PC-3 (cell line): ENCODE measurements at regions not wholly inside any gene's neighbourhood (a gene's known extent, or its start where the extent isn't known, plus 50 kb on each side); places are given as distances from the start of the nearest gene placed in this dataset.

Source experiments
- ATAC-seq: fragments of 200-7000 bp; cut with Tn5 transposase; 2 replicates; pipeline ENCODE4 v1.9.1; 2020; ENCODE audit warnings: mild to moderate bottlenecking, moderate library complexity
- BruUV-seq: library from RNA; stranded (reverse); fragments of 400-500 nt; replicated peaks from 2 replicates; lab custom pipeline; 2021; lab: Mats Ljungman, UMichigan
- CTCF ChIA-PET: fragments of 300-600 bp; sonication (Branson Sonifier 250); formaldehyde crosslinking; loops from one replicate; lab custom pipeline; 2022; ENCODE audit warnings: antibody characterized with exemption; lab: Charles Lee
- POLR2A ChIA-PET: fragments of 300-600 bp; sonication (Branson Sonifier 250); formaldehyde crosslinking; loops from one replicate; lab custom pipeline; 2022; ENCODE audit warnings: antibody characterized with exemption; ENCODE audit not compliant: unreplicated experiment; lab: Charles Lee
- DNase-seq: peaks from one replicate; pipeline ENCODE4 v3.0.0-alpha.2; 2015
- H2AFZ ChIP-seq: fragments of 300-600 bp; sonication (generic); 2 replicates; pipeline ENCODE4 v1.6.0; 2016; ENCODE audit warnings: antibody characterized with exemption, low read length
- H3F3A ChIP-seq: fragments of 300-600 bp; sonication (generic); one replicate; pipeline ENCODE4 v1.6.0; 2017; ENCODE audit warnings: antibody characterized with exemption, low read length, control low read depth, mild to moderate bottlenecking; ENCODE audit not compliant: unreplicated experiment
- H3K27ac ChIP-seq: fragments of 300-600 bp; sonication (generic); 2 replicates; pipeline ENCODE4 v1.5.1; 2016; ENCODE audit warnings: mild to moderate bottlenecking, low read length
- H3K27me3 ChIP-seq: fragments of 300-600 bp; sonication (generic); 2 replicates; pipeline ENCODE4 v1.6.1; 2016; ENCODE audit warnings: low read length, mixed read lengths
- H3K36me3 ChIP-seq: fragments of 300-600 bp; sonication (generic); 2 replicates; pipeline ENCODE4 v1.6.1; 2016; ENCODE audit warnings: low read depth, mixed run types, low read length, mixed read lengths
- H3K4me1 ChIP-seq: fragments of 300-600 bp; sonication (generic); 2 replicates; pipeline ENCODE4 v1.5.1; 2016; ENCODE audit warnings: low read length; ENCODE audit not compliant: insufficient read depth
- H3K4me2 ChIP-seq: fragments of 300-600 bp; sonication (generic); 2 replicates; pipeline ENCODE4 v1.6.0; 2016; ENCODE audit warnings: low read length
- H3K4me3 ChIP-seq: fragments of 300-600 bp; sonication (generic); 2 replicates; pipeline ENCODE4 v1.5.1; 2016; ENCODE audit warnings: mild to moderate bottlenecking, low read length, mixed read lengths
- H3K79me2 ChIP-seq: fragments of 300-600 bp; sonication (generic); 2 replicates; pipeline ENCODE4 v1.6.1; 2017; ENCODE audit warnings: low read length, mixed read lengths
- H3K9ac ChIP-seq: fragments of 300-600 bp; sonication (generic); 2 replicates; pipeline ENCODE4 v1.6.0; 2016; ENCODE audit warnings: mild to moderate bottlenecking, low read length
- H3K9me2 ChIP-seq: fragments of 300-600 bp; sonication (generic); replicated peaks from 2 replicates; pipeline ENCODE4 v1.6.1; 2016; ENCODE audit warnings: mixed run types, low read length, mixed read lengths
- H3K9me3 ChIP-seq: fragments of 300-600 bp; sonication (generic); 2 replicates; pipeline ENCODE4 v1.6.1; 2016; ENCODE audit warnings: low read length, mixed read lengths
- H4K20me1 ChIP-seq: fragments of 300-600 bp; sonication (generic); 2 replicates; pipeline ENCODE4 v1.6.1; 2016; ENCODE audit warnings: low read length, mixed read lengths
- CTCF ChIP-seq: fragments of 300-600 bp; sonication (generic); conservative IDR thresholded peaks from 2 replicates; pipeline ENCODE4 v1.5.1; 2017; ENCODE audit warnings: antibody characterized with exemption, low read depth, mild to moderate bottlenecking, low read length
- EZH2 ChIP-seq: fragments of 300-600 bp; sonication (generic); IDR thresholded peaks from one replicate; pipeline ENCODE4 v1.6.1; 2017; ENCODE audit warnings: antibody characterized with exemption, mild to moderate bottlenecking, low read length; ENCODE audit not compliant: unreplicated experiment
- EZH2phosphoT487 ChIP-seq: fragments of 300-600 bp; sonication (generic); IDR thresholded peaks from 2 replicates; pipeline ENCODE4 v1.6.1; 2018; ENCODE audit warnings: mild to moderate bottlenecking, antibody characterized with exemption, low read length, borderline replicate concordance
- intact Hi-C: fragments of 100-400 bp; cut with micrococcal nuclease; formaldehyde crosslinking; loops from 2 replicates; pipeline ENCODE4 v1.9.0; 2023

- no peak for ATAC-seq
- BruUV-seq: no TSS peak
- no peak overlapping the region for H3K9ac ChIP-seq
- POLR2A ChIA-PET: no interaction called here
- no peaks in the 10 kb centered on the region for H3K27me3 ChIP-seq
- no peaks in the 10 kb centered on the region for H3K9me2 ChIP-seq
- no peak overlapping the region for H3K4me3 ChIP-seq
- H3K4me2 ChIP-seq: no peak overlapping the region
- CTCF ChIA-PET: no interaction called here
- H3K79me2 ChIP-seq: no peaks in the 10 kb centered on the region
- intact Hi-C loops: no loop called here
- H3K36me3 ChIP-seq: no peaks in the 10 kb centered on the region
- TF ChIP-seq CTCF (no peak), EZH2 (no peak), EZH2phosphoT487 (no peak)
- no peak overlapping the region for H2AFZ ChIP-seq
- no peaks in the 10 kb centered on the region for H3K9me3 ChIP-seq
- no peaks in the 10 kb centered on the region for H3K4me1 ChIP-seq
- H3F3A ChIP-seq: no peaks in the 10 kb centered on the region
- H4K20me1 ChIP-seq: no peaks in the 10 kb centered on the region
- DNase-seq: peak; percentile 16
- H3K27ac ChIP-seq: no peak overlapping the region
Measured at GRCh38 chr6:156555116-156555515, 222.1 kb upstream of the ARID1B start.

- BruUV-seq: no TSS peak
- Histone ChIP-seq H2AFZ (no peak overlapping the region), H4K20me1 (no peaks in the 10 kb centered on the region), H3F3A (no peaks in the 10 kb centered on the region), H3K79me2 (no peaks in the 10 kb centered on the region), H3K27me3 (no peaks in the 10 kb centered on the region), H3K4me2 (no peak overlapping the region), H3K9ac (no peak overlapping the region), H3K27ac (no peak overlapping the region), H3K4me3 (no peak overlapping the region), H3K4me1 (no peaks in the 10 kb centered on the region), H3K36me3 (no peaks in the 10 kb centered on the region), H3K9me2 (no peaks in the 10 kb centered on the region), H3K9me3 (no peaks in the 10 kb centered on the region)
- DNase-seq (no peak), ATAC-seq (no peak)
- intact Hi-C loops: no loop called here
- TF ChIP-seq EZH2phosphoT487 (no peak), EZH2 (no peak), CTCF (no peak)
- POLR2A ChIA-PET: no interaction called here
- CTCF ChIA-PET: no interaction called here
Measured at GRCh38 chr6:156554160-156554559, 223.0 kb upstream of the ARID1B start.

GRCh38 chr6:156552849-156553248 is 224.3 kb upstream of the ARID1B start:
- BruUV-seq: no TSS peak
- POLR2A ChIA-PET: no interaction called here

More at GRCh38 chr6:156552849-156553248, 224.3 kb upstream of the ARID1B start:
- DNase-seq (no peak), ATAC-seq (no peak)
- Histone ChIP-seq H4K20me1 (no peaks in the 10 kb centered on the region), H2AFZ (no peak overlapping the region), H3K27me3 (no peaks in the 10 kb centered on the region), H3K36me3 (no peaks in the 10 kb centered on the region), H3K4me2 (no peak overlapping the region), H3K79me2 (no peaks in the 10 kb centered on the region), H3K9me2 (no peaks in the 10 kb centered on the region), H3K9ac (no peak overlapping the region), H3F3A (no peaks in the 10 kb centered on the region), H3K9me3 (no peaks in the 10 kb centered on the region), H3K4me3 (no peak overlapping the region), H3K27ac (no peak overlapping the region), H3K4me1 (no peaks in the 10 kb centered on the region)
- intact Hi-C loops: no loop called here
- TF ChIP-seq EZH2 (no peak), EZH2phosphoT487 (no peak), CTCF (no peak)
- CTCF ChIA-PET: no interaction called here
